ENCODE measurements at regions not wholly inside any gene's neighbourhood (a gene's known extent, or its start where the extent isn't known, plus 50 kb on each side); places are given as distances from the start of the nearest gene placed in this dataset.
"Not testable (repeated sequence)": the region's sequence is repeated elsewhere in the genome, so short reads cannot be mapped to it uniquely, and the experiment has no call there.

GRCh38 chr16:79381603-79382042 is 218.9 kb downstream of the MAF start:
- Histone ChIP-seq H3K36me3 (no peaks in the 10 kb centered on the region), H3K4me3 (no peak overlapping the region), H3K9me3 (no peaks in the 10 kb centered on the region), H3K4me1 (peaks cover 0 to 6% (median 0%) of the 10 kb centered on the region in 4 donors), H3K27me3 (no peaks in the 10 kb centered on the region), H3K27ac (no peak overlapping the region)
- ATAC-seq (peak; percentile 56 to 80 (median 66)), DNase-seq (no peak)
- WGBS (ENCODE audit: insufficient coverage, low coverage, low lambda C conversion rate, missing lambda C conversion rate), result 50% methylated on average over 6 of the region's 10 CpGs
- TF ChIP-seq, protein P1, sequence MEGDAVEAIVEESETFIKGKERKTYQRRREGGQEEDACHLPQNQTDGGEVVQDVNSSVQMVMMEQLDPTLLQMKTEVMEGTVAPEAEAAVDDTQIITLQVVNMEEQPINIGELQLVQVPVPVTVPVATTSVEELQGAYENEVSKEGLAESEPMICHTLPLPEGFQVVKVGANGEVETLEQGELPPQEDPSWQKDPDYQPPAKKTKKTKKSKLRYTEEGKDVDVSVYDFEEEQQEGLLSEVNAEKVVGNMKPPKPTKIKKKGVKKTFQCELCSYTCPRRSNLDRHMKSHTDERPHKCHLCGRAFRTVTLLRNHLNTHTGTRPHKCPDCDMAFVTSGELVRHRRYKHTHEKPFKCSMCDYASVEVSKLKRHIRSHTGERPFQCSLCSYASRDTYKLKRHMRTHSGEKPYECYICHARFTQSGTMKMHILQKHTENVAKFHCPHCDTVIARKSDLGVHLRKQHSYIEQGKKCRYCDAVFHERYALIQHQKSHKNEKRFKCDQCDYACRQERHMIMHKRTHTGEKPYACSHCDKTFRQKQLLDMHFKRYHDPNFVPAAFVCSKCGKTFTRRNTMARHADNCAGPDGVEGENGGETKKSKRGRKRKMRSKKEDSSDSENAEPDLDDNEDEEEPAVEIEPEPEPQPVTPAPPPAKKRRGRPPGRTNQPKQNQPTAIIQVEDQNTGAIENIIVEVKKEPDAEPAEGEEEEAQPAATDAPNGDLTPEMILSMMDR (IDR thresholded peaks at IDR 0.05), result no peak
- TF ChIP-seq POLR2A (IDR thresholded peaks at IDR 0.05), result no peak
- intact Hi-C loops (cut with DNase I), result no loop called here

- Histone ChIP-seq H3K27me3 (no peaks in the 10 kb centered on the region), H3K4me1 (peaks cover 0 to 6% (median 0%) of the 10 kb centered on the region in 4 donors), H3K9me3 (no peaks in the 10 kb centered on the region), H3K27ac (no peak overlapping the region), H3K36me3 (no peaks in the 10 kb centered on the region), H3K4me3 (no peak overlapping the region)
- 7% methylated on average over 8 of the region's 9 CpGs for WGBS (ENCODE audit: insufficient coverage, low coverage, low lambda C conversion rate, missing lambda C conversion rate)
- no peak for TF ChIP-seq POLR2A (IDR thresholded peaks at IDR 0.05)
- TF ChIP-seq, protein P1 (IDR thresholded peaks at IDR 0.05), result no peak
- intact Hi-C loops (cut with DNase I), result no loop called here
- no peak for DNase-seq
- peak; percentile 62 to 76 (median 72) for ATAC-seq
Measured at GRCh38 chr16:79380995-79381602, 219.4 kb downstream of the MAF start.

GRCh38 chr16:79379095-79379494 is 221.4 kb downstream of the MAF start:
- Histone ChIP-seq H3K27me3 (no peaks in the 10 kb centered on the region), H3K27ac (no peak overlapping the region), H3K4me1 (peaks cover 0 to 6% (median 0%) of the 10 kb centered on the region in 4 donors), H3K4me3 (no peak overlapping the region), H3K36me3 (no peaks in the 10 kb centered on the region), H3K9me3 (no peaks in the 10 kb centered on the region)
- no peak for TF ChIP-seq POLR2A (IDR thresholded peaks at IDR 0.05)
- TF ChIP-seq, protein P1 (IDR thresholded peaks at IDR 0.05), result no peak
- intact Hi-C loops (cut with DNase I), result no loop called here
- DNase-seq, result no peak
- ATAC-seq, result peak in 1 of 4 donors; percentile 19
- 70% methylated on average over 2 of the region's 3 CpGs for WGBS (ENCODE audit: insufficient coverage, low coverage, low lambda C conversion rate, missing lambda C conversion rate)

- DNase-seq; intact Hi-C loops (cut with DNase I); H3K4me1 ChIP-seq; ATAC-seq; H3K36me3 ChIP-seq; H3K27ac ChIP-seq; H3K4me3 ChIP-seq; H3K9me3 ChIP-seq; H3K27me3 ChIP-seq: not testable (repeated sequence)
- WGBS (ENCODE audit: insufficient coverage, low coverage, low lambda C conversion rate, missing lambda C conversion rate), result 64% methylated on average over 2 of the region's 5 CpGs
Measured at GRCh38 chr16:79377082-79377481, 223.5 kb downstream of the MAF start.

- no peak for ATAC-seq
- H3K4me3 ChIP-seq, result no peak overlapping the region
Measured at GRCh38 chr16:79375351-79375750, 225.2 kb downstream of the MAF start.

More at GRCh38 chr16:79375351-79375750, 225.2 kb downstream of the MAF start:
- DNase-seq, result no peak
- no peak for TF ChIP-seq POLR2A (IDR thresholded peaks at IDR 0.05)
- TF ChIP-seq, protein P1 (IDR thresholded peaks at IDR 0.05), result no peak
- no peaks in the 10 kb centered on the region for H3K36me3 ChIP-seq
- no peaks in the 10 kb centered on the region for H3K9me3 ChIP-seq
- intact Hi-C loops (cut with DNase I), result no loop called here
- no peaks in the 10 kb centered on the region for H3K27me3 ChIP-seq
- no peak overlapping the region for H3K27ac ChIP-seq
- no peaks in the 10 kb centered on the region for H3K4me1 ChIP-seq
